Ectodermal cell (in vitro differentiated cells): ENCODE measurements at regions not wholly inside any gene's neighbourhood (a gene's known extent, or its start where the extent isn't known, plus 50 kb on each side); places are given as distances from the start of the nearest gene placed in this dataset.
"Not testable (repeated sequence)": the region's sequence is repeated elsewhere in the genome, so short reads cannot be mapped to it uniquely, and the experiment has no call there.

ENCODE experiments used
- H3K27ac ChIP-seq: 2 replicates; pipeline ENCODE4 v1.7.0; 2013; ENCODE audit warnings: mild to moderate bottlenecking, low read depth, low read length; ENCODE audit not compliant: insufficient read depth, poor library complexity, severe bottlenecking
- H3K27me3 ChIP-seq: 2 replicates; pipeline ENCODE4 v1.7.0; 2013; ENCODE audit warnings: mild to moderate bottlenecking, low read length; ENCODE audit not compliant: insufficient read depth, control insufficient read depth, poor library complexity, severe bottlenecking
- H3K36me3 ChIP-seq: one replicate; pipeline ENCODE4 v1.7.0; 2013; ENCODE audit warnings: low read length; ENCODE audit not compliant: control insufficient read depth, insufficient read depth
- H3K4me1 ChIP-seq: one replicate; pipeline ENCODE4 v1.7.0; 2013; ENCODE audit warnings: low read length; ENCODE audit not compliant: control insufficient read depth, insufficient read depth
- H3K4me3 ChIP-seq: 2 replicates; pipeline ENCODE4 v1.7.0; 2013; ENCODE audit warnings: low read depth, low read length, control low read depth; ENCODE audit not compliant: insufficient read depth
- H3K9me3 ChIP-seq: 2 replicates; pipeline ENCODE4 v1.7.0; 2013; ENCODE audit warnings: mild to moderate bottlenecking, low read length, moderate library complexity; ENCODE audit not compliant: control insufficient read depth
- WGBS, 2 experiments: methylation state at CpG; one replicate each; pipeline ENCODE4 v1.1.7; 2013; ENCODE audit warnings: missing lambda C conversion rate in 2 of 2; 5-methylcytosine and 5-hydroxymethylcytosine counted together

DNA sequence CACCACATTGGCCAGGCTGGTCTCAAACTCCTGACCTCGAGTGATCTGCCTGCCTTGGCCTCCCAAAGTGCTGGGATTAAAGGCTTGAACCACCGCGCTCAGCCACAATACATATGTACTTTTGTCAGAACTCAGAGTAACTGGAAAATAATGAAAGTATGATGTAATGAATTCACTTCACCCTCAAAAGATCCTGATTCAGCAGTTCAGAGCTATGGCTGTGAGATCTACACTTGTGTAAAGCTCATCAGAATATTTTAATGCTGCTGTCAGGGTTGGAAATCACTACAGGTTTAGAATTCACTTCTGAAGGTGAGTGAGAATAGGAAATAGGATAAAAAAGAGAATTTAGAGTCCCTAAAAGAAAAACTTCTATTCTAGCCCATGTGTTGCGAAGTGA lies 464.5 kb upstream of the NRSN1 start:
- H3K9me3 ChIP-seq = no peaks in the 10 kb centered on the region
- no peak overlapping the region for H3K4me3 ChIP-seq
- 94 to 98% methylated on average over 3 to 4 of the region's 4 CpGs for WGBS, 2 experiments
- H3K4me1 ChIP-seq = no peaks in the 10 kb centered on the region
- no peaks in the 10 kb centered on the region for H3K27me3 ChIP-seq
- H3K27ac ChIP-seq = no peak overlapping the region
- H3K36me3 ChIP-seq = no peaks in the 10 kb centered on the region

DNA sequence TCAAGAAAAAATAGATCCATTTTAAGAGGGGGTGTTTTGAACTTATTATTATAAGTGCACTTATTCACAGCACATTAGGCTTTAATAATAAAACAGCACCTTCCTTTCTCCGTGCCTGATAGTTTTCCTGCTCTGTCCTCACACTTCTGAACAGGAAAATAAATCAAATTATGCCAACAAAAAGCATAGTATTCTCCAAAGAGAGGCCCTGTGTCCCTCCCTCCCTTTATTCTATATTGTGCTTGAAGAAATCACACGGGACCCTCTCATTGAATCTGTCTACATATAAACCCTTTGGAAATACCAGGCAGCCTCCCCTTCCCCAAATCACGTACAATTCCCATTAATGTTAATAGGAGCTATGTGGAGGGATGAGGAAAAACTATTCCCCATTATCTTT lies 462.9 kb upstream of the NRSN1 start:
- Histone ChIP-seq H3K4me1 (no peaks in the 10 kb centered on the region), H3K4me3 (no peak overlapping the region), H3K36me3 (no peaks in the 10 kb centered on the region), H3K27ac (no peak overlapping the region), H3K9me3 (no peaks in the 10 kb centered on the region), H3K27me3 (no peaks in the 10 kb centered on the region)
- 91 to 99% methylated on average over 2 of the region's 3 CpGs for WGBS, 2 experiments

- Histone ChIP-seq H3K27ac (no peak overlapping the region), H3K4me3 (no peak overlapping the region), H3K27me3 (no peaks in the 10 kb centered on the region), H3K36me3 (no peaks in the 10 kb centered on the region), H3K9me3 (no peaks in the 10 kb centered on the region), H3K4me1 (no peaks in the 10 kb centered on the region)
- 100% methylated on average over 1 of the region's 1 CpG for WGBS, 2 experiments
Measured at GRCh38 chr6:23663652-23664051, 462.4 kb upstream of the NRSN1 start.

- H3K27ac ChIP-seq, H3K27me3 ChIP-seq, H3K36me3 ChIP-seq, H3K4me1 ChIP-seq, H3K4me3 ChIP-seq, H3K9me3 ChIP-seq: not testable (repeated sequence)
- WGBS, 2 experiments = 89 to 97% methylated on average over 6 of the region's 6 CpGs
Measured at GRCh38 chr6:23665911-23666310, 460.1 kb upstream of the NRSN1 start.

DNA sequence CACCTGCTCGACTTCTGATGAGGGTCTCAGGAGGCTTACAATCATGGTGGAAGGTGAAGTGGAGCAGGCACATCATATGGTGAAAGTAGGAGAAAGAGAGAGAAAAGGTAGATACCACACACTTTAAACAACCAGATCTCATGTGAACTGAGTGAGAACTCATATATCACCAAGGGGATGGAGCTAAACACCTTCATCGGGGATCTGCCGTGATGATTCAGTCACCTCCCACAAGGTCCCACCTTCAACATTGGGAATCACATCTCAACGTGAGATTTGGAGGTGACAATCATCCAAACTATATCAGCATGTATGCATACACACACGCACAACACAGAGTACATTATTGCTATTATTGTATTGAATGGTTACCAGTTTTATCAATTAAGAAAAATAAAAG lies 453.3 kb upstream of the NRSN1 start:
- Histone ChIP-seq H3K36me3 (no peaks in the 10 kb centered on the region), H3K4me3 (no peak overlapping the region), H3K9me3 (no peaks in the 10 kb centered on the region), H3K27me3 (no peaks in the 10 kb centered on the region), H3K27ac (no peak overlapping the region), H3K4me1 (no peaks in the 10 kb centered on the region)
- WGBS, 2 experiments = 88 to 94% methylated on average over 4 to 5 of the region's 5 CpGs

- no peaks in the 10 kb centered on the region for H3K9me3 ChIP-seq
- 98 to 99% methylated on average over 3 of the region's 3 CpGs for WGBS, 2 experiments
- H3K36me3 ChIP-seq = no peaks in the 10 kb centered on the region
- H3K4me1 ChIP-seq = no peaks in the 10 kb centered on the region
- no peaks in the 10 kb centered on the region for H3K27me3 ChIP-seq
- no peak overlapping the region for H3K27ac ChIP-seq
- H3K4me3 ChIP-seq = no peak overlapping the region
Measured at GRCh38 chr6:23678626-23679025, 447.4 kb upstream of the NRSN1 start.

DNA sequence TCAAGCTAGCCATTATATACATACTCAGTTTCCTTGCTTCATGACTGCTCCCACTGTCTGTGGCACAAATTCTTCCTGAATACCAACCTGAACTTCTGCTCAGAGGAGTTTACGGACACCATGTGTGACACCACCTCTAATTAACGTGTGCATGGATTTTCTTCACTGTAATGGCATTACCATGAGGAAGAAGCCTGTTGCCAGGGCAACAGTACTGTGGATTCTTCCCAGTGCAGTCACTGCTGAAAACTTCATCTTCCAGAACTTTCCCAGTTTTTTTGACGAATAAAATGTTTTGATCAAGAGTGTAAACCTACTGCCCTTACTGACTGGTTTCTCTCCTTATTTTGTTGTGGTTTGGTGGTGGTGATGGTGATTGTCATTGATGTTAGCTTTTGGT lies 444.3 kb upstream of the NRSN1 start:
- no peaks in the 10 kb centered on the region for H3K9me3 ChIP-seq
- H3K4me1 ChIP-seq = no peaks in the 10 kb centered on the region
- no peak overlapping the region for H3K27ac ChIP-seq
- no peaks in the 10 kb centered on the region for H3K27me3 ChIP-seq
- H3K4me3 ChIP-seq = no peak overlapping the region
- no peaks in the 10 kb centered on the region for H3K36me3 ChIP-seq
- WGBS, 2 experiments = 59 to 95% methylated on average over 2 to 3 of the region's 3 CpGs

- Histone ChIP-seq H3K27ac (no peak overlapping the region), H3K4me3 (no peak overlapping the region)
- WGBS, 2 experiments = 87 to 91% methylated on average over 14 to 15 of the region's 15 CpGs
Measured at GRCh38 chr6:23688650-23689049, 437.4 kb upstream of the NRSN1 start.

DNA sequence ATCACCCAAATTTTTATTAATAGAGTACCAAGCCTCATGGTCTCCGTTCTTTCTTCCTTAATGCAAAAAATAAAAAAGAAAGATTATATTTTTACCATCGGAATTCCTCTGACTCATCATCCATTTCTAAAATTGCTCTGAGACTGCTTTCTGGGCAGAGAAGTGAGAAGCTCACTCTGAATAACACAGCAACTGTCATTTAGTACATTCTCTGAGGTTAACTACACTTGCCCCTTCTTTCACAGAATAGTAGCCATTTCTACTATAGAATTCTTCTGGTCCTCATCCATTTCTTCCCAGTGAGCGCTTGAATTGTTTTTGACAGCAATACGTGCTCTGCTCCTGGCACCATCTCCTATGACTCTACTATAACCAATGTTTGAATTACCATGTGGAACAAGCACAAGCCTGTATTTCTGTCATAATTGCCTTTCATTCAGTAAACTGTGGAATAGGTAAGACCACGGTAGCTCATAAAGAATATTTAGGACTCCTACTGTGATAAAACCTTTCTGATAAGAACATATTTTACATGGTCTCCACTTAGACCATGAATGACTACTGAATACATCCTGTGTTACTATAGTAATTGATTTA lies 435.5 kb upstream of the NRSN1 start:
- Histone ChIP-seq H3K4me1 (no peaks in the 10 kb centered on the region), H3K4me3 (no peak overlapping the region), H3K27me3 (no peaks in the 10 kb centered on the region), H3K36me3 (no peaks in the 10 kb centered on the region), H3K9me3 (no peaks in the 10 kb centered on the region), H3K27ac (no peak overlapping the region)
- 88 to 89% methylated on average over 4 to 5 of the region's 5 CpGs for WGBS, 2 experiments

More at GRCh38 chr6:23688650-23689049, 437.4 kb upstream of the NRSN1 start:
- Histone ChIP-seq H3K9me3 (no peaks in the 10 kb centered on the region), H3K27me3 (no peaks in the 10 kb centered on the region), H3K4me1 (no peaks in the 10 kb centered on the region), H3K36me3 (no peaks in the 10 kb centered on the region)

GRCh38 chr6:23692184-23692583 lies 433.8 kb upstream of the NRSN1 start:
- Histone ChIP-seq H3K9me3 (no peaks in the 10 kb centered on the region), H3K36me3 (no peaks in the 10 kb centered on the region), H3K27me3 (no peaks in the 10 kb centered on the region), H3K4me3 (no peak overlapping the region), H3K4me1 (no peaks in the 10 kb centered on the region), H3K27ac (no peak overlapping the region)
- WGBS, 2 experiments = 100% methylated on average over 1 of the region's 2 CpGs; no CpG with 5 or more reads in 1 of the 2 experiments

- Histone ChIP-seq H3K9me3 (no peaks in the 10 kb centered on the region), H3K4me1 (no peaks in the 10 kb centered on the region), H3K27me3 (no peaks in the 10 kb centered on the region), H3K4me3 (no peak overlapping the region), H3K27ac (no peak overlapping the region), H3K36me3 (no peaks in the 10 kb centered on the region)
- 90 to 95% methylated on average over 4 of the region's 4 CpGs for WGBS, 2 experiments
Measured at GRCh38 chr6:23696992-23697391, 429.0 kb upstream of the NRSN1 start.
